ENCODE measurements at regions not wholly inside any gene's neighbourhood (a gene's known extent, or its start where the extent isn't known, plus 50 kb on each side); places are given as distances from the start of the nearest gene placed in this dataset.

- TF ChIP-seq, protein P1, sequence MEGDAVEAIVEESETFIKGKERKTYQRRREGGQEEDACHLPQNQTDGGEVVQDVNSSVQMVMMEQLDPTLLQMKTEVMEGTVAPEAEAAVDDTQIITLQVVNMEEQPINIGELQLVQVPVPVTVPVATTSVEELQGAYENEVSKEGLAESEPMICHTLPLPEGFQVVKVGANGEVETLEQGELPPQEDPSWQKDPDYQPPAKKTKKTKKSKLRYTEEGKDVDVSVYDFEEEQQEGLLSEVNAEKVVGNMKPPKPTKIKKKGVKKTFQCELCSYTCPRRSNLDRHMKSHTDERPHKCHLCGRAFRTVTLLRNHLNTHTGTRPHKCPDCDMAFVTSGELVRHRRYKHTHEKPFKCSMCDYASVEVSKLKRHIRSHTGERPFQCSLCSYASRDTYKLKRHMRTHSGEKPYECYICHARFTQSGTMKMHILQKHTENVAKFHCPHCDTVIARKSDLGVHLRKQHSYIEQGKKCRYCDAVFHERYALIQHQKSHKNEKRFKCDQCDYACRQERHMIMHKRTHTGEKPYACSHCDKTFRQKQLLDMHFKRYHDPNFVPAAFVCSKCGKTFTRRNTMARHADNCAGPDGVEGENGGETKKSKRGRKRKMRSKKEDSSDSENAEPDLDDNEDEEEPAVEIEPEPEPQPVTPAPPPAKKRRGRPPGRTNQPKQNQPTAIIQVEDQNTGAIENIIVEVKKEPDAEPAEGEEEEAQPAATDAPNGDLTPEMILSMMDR (IDR thresholded peaks at IDR 0.05; ENCODE audit: poor library complexity, severe bottlenecking) = no peak
- TF ChIP-seq RAD21 (conservative IDR thresholded peaks at IDR 0.05) (no peak), EP300 (conservative IDR thresholded peaks at IDR 0.05; ENCODE audit: poor library complexity, severe bottlenecking) (no peak), POLR2AphosphoS5 (IDR thresholded peaks at IDR 0.05) (no peak), SMC3 (conservative IDR thresholded peaks at IDR 0.05; ENCODE audit: poor library complexity) (no peak), EZH2 (IDR thresholded peaks at IDR 0.05; ENCODE audit: borderline replicate concordance, insufficient read depth, low read length, poor library complexity, severe bottlenecking) (no peak), TAF1 (IDR thresholded peaks at IDR 0.05; ENCODE audit: low read depth) (no peak), MXI1 (conservative IDR thresholded peaks at IDR 0.05; ENCODE audit: poor library complexity, severe bottlenecking) (no peak), REST (IDR thresholded peaks at IDR 0.05; ENCODE audit: borderline replicate concordance) (no peak)
These were observed 124.8 kb upstream of the CPM start for GRCh38 chr12:69057742-69058141.

All from neural cell (in vitro differentiated cells).